Fibroblast of lung (primary cell): ENCODE measurements at regions not wholly inside any gene's neighbourhood (a gene's known extent, or its start where the extent isn't known, plus 50 kb on each side); places are given as distances from the start of the nearest gene placed in this dataset.

Source experiments
- EZH2 ChIP-seq: IDR thresholded peaks from 2 replicates; pipeline ENCODE4 v1.5.1; 2012; ENCODE audit warnings: low read length, control low read depth, mild to moderate bottlenecking; ENCODE audit errors: missing control alignments
- TF ChIP-seq, protein P1 (sequence below), 2 donors: IDR thresholded peaks in 1 of 2; conservative IDR thresholded peaks in 1 of 2; 1 replicate in 1 of 2; 2 replicates in 1 of 2; pipeline ENCODE4 v1.5.1; 2011 to 2012; ENCODE audit warnings: low read length in 2 of 2, control low read depth in 1 of 2, inconsistent platforms in 1 of 2, low read depth in 1 of 2, mild to moderate bottlenecking in 1 of 2

DNA sequence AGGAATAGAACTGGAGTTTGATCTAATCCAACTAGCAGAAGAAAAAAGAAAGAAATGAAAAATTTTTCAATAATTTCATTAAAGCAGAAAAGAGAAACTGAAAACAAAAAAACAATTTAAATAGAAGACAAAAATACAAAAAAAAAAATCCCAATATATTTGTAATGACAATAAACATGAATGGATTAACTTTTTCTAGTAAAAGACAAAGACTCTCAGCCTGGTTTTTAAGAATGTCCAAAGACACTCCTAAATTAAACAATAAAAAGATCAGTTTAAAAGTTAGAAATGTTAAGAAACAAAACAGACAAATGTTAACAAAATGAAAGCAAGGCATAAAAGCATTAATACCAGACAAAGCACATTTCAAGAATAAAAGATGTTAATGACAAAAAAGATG, 50.3 kb upstream of the ME3 start:
- TF ChIP-seq, protein P1, sequence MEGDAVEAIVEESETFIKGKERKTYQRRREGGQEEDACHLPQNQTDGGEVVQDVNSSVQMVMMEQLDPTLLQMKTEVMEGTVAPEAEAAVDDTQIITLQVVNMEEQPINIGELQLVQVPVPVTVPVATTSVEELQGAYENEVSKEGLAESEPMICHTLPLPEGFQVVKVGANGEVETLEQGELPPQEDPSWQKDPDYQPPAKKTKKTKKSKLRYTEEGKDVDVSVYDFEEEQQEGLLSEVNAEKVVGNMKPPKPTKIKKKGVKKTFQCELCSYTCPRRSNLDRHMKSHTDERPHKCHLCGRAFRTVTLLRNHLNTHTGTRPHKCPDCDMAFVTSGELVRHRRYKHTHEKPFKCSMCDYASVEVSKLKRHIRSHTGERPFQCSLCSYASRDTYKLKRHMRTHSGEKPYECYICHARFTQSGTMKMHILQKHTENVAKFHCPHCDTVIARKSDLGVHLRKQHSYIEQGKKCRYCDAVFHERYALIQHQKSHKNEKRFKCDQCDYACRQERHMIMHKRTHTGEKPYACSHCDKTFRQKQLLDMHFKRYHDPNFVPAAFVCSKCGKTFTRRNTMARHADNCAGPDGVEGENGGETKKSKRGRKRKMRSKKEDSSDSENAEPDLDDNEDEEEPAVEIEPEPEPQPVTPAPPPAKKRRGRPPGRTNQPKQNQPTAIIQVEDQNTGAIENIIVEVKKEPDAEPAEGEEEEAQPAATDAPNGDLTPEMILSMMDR (conservative IDR thresholded peaks at IDR 0.05 in 1 of 2, IDR thresholded peaks at IDR 0.05 in 1 of 2; ENCODE audit: low read depth in 1 of 2, low read length in 2 of 2) = no peak
- TF ChIP-seq EZH2 = no peak
